Panc1 (cell line): ENCODE measurements at regions not wholly inside any gene's neighbourhood (a gene's known extent, or its start where the extent isn't known, plus 50 kb on each side); places are given as distances from the start of the nearest gene placed in this dataset.

Experiments
- ATAC-seq: fragments of 200-7000 bp; cut with Tn5 transposase; 2 replicates; pipeline ENCODE4 v1.9.1; 2020; ENCODE audit warnings: mild to moderate bottlenecking, moderate library complexity
- BruUV-seq: library from RNA; stranded (reverse); fragments of 400-500 nt; replicated peaks from 2 replicates; lab custom pipeline; 2021; lab: Mats Ljungman, UMichigan
- CTCF ChIA-PET: fragments of 300-600 bp; sonication (Branson Sonifier 250); formaldehyde crosslinking; loops from one replicate; lab custom pipeline; 2022; ENCODE audit warnings: antibody characterized with exemption; lab: Charles Lee
- POLR2A ChIA-PET: fragments of 300-600 bp; sonication (Branson Sonifier 250); formaldehyde crosslinking; loops from one replicate; lab custom pipeline; 2022; ENCODE audit warnings: antibody characterized with exemption; lab: Charles Lee
- DNase-seq: peaks from one replicate; pipeline ENCODE4 v3.0.0-alpha.2; 2010; ENCODE audit warnings: low read depth, low spot score
- H3K27ac ChIP-seq: 2 replicates; pipeline ENCODE4 v1.5.1; 2011; ENCODE audit warnings: mild to moderate bottlenecking, low read length, inconsistent platforms
- H3K27me3 ChIP-seq: fragments of 200-500 bp; sonication (Bioruptor generic); 2 replicates; pipeline ENCODE4 v1.6.0; 2014; ENCODE audit warnings: low read length, inconsistent platforms; ENCODE audit not compliant: control insufficient read depth, insufficient read depth
- H3K36me3 ChIP-seq: fragments of 200-500 bp; sonication (Bioruptor generic); 2 replicates; pipeline ENCODE4 v1.5.1; 2014; ENCODE audit warnings: inconsistent platforms, mild to moderate bottlenecking, low read length, moderate library complexity; ENCODE audit not compliant: control insufficient read depth, insufficient read depth
- H3K4me1 ChIP-seq: 2 replicates; pipeline ENCODE4 v1.5.1; 2011; ENCODE audit warnings: inconsistent platforms, mild to moderate bottlenecking, low read length, moderate library complexity; ENCODE audit not compliant: control insufficient read depth, insufficient read depth
- H3K4me3 ChIP-seq, 2 experiments: 2 replicates each; pipeline ENCODE4 v1.5.1; 2011 to 2012; ENCODE audit warnings: low read depth in 2 of 2, low read length in 2 of 2, mild to moderate bottlenecking in 2 of 2, inconsistent platforms in 1 of 2, moderate library complexity in 1 of 2
- H3K9me3 ChIP-seq: fragments of 200-500 bp; sonication (Bioruptor generic); 2 replicates; pipeline ENCODE4 v1.5.1; 2014; ENCODE audit warnings: low read depth, mild to moderate bottlenecking, inconsistent platforms, low read length, moderate library complexity; ENCODE audit not compliant: control insufficient read depth, insufficient read depth
- CTCF ChIP-seq: fragments of 450-650 bp; IDR thresholded peaks from 2 replicates; pipeline ENCODE4 v1.5.1; 2017; ENCODE audit warnings: mild to moderate bottlenecking
- POLR2AphosphoS5 ChIP-seq: IDR thresholded peaks from 2 replicates; pipeline ENCODE4 v1.6.1; 2012; ENCODE audit warnings: mild to moderate bottlenecking, low read depth, low read length, moderate library complexity
- REST ChIP-seq, 2 experiments: IDR thresholded peaks; 2 replicates each; pipeline ENCODE4 v1.6.1; 2011 to 2012; ENCODE audit warnings: low read depth in 2 of 2, control low read depth in 1 of 2, low read length in 1 of 2, mild to moderate bottlenecking in 1 of 2, moderate library complexity in 1 of 2; ENCODE audit not compliant: insufficient read depth in 1 of 2
- SIN3A ChIP-seq: IDR thresholded peaks from 2 replicates; pipeline ENCODE4 v1.6.1; 2012; ENCODE audit warnings: low read depth, mild to moderate bottlenecking, low read length, moderate library complexity, borderline replicate concordance; ENCODE audit not compliant: insufficient read depth
- TCF7L2 ChIP-seq: IDR thresholded peaks from 2 replicates; pipeline ENCODE4 v1.6.1; 2011; ENCODE audit warnings: mild to moderate bottlenecking, low read depth, low read length, inconsistent platforms
- in situ Hi-C: cut with HindIII; loops from 2 replicates; pipeline ENCODE4 v1.10.0; 2016; ENCODE audit warnings: low sequenced_read_pairs, low pct_unique_long_range_greater_than_20kb
- intact Hi-C: fragments of 100-400 bp; cut with micrococcal nuclease; formaldehyde crosslinking; loops from one replicate; pipeline ENCODE4 v1.10.0; 2022; ENCODE audit not compliant: unreplicated experiment

DNA sequence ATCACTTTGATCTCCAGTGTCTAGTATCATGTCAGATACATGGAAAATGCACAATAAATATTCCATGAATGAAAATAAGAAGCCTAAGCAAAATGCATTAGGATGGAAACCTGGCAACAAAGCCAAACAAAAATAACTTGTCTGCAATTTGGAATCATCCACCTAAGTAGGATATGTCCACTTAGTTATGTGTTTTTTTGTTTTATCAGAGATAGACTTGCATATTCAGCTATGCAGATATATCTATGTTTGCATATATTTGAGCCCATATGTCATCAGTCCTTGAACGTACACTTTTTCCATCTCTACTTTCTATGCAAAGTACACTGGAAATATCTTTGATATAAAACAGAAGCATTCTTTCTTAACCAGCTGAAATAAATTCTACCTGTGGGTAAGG, 707.1 kb downstream of the EFNA5 start:
- H3K9me3 ChIP-seq = no peaks in the 10 kb centered on the region
- in situ Hi-C loops (no loop called here), intact Hi-C loops (no loop called here)
- no peak for TF ChIP-seq TCF7L2
- no peak for TF ChIP-seq SIN3A
- no peak for TF ChIP-seq CTCF
- no peak for TF ChIP-seq REST (IDR thresholded peaks at IDR 0.05; ENCODE audit: insufficient read depth in 1 of 2, low read depth in 2 of 2, low read length in 1 of 2)
- no peak for TF ChIP-seq POLR2AphosphoS5
- POLR2A ChIA-PET = no interaction called here
- no peaks in the 10 kb centered on the region for H3K36me3 ChIP-seq
- no peak for ATAC-seq
- CTCF ChIA-PET = no interaction called here
- BruUV-seq = no TSS peak
- no peak overlapping the region for H3K4me3 ChIP-seq
- H3K4me1 ChIP-seq = no peaks in the 10 kb centered on the region
- H3K27ac ChIP-seq = no peak overlapping the region
- no peaks in the 10 kb centered on the region for H3K27me3 ChIP-seq
- no peak for DNase-seq

DNA sequence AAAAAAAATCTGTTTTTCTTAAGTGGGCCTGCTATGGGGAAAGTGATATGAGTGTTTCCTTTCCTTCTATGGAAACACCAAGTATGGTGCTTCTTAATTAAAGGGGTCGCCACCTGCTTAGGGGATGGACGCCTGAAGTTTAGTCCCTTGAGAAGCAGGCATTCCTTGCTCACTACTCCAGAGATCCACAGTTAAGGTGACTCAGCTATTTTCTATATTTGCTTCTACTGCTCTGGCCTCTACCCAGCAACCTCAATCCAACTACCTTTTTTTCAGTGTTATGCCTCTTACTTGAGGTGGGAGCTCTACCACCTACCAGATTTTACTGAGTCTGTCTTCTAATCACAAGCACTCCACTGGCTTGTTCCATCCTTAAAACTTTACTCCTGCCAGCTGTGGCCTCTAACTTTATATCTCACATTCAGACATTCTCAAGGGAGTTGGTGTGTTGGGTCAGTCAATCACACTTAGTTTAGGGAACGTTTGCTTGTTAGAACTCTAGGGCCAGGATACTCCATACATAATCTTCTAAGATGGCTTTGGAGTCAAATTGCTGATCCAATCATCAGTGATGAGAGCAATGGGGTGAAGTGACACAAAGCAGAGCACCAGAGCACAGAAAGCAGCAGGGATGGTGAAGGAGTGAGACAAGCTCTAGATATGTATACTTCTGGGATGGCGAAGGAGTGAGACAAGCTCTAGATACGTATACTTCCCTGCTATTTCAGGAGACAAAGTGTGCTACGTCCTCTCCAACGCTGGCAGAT, 708.1 kb downstream of the EFNA5 start:
- CTCF ChIA-PET = no interaction called here
- no peak overlapping the region for H3K4me3 ChIP-seq
- no peaks in the 10 kb centered on the region for H3K36me3 ChIP-seq
- TF ChIP-seq TCF7L2 = no peak
- TF ChIP-seq REST (IDR thresholded peaks at IDR 0.05; ENCODE audit: insufficient read depth in 1 of 2, low read depth in 2 of 2, low read length in 1 of 2) = no peak
- TF ChIP-seq CTCF = no peak
- TF ChIP-seq POLR2AphosphoS5 = no peak
- TF ChIP-seq SIN3A = no peak
- POLR2A ChIA-PET = no interaction called here
- DNase-seq (no peak), ATAC-seq (no peak)
- no peaks in the 10 kb centered on the region for H3K4me1 ChIP-seq
- no TSS peak for BruUV-seq
- H3K27ac ChIP-seq = no peak overlapping the region
- intact Hi-C loops = no loop called here
- in situ Hi-C loops = no loop called here
- no peaks in the 10 kb centered on the region for H3K9me3 ChIP-seq
- no peaks in the 10 kb centered on the region for H3K27me3 ChIP-seq
